Activated CD8-positive, alpha-beta T cell treated with anti-CD3 and anti-CD28 coated beads for 36 hours (primary cell): ENCODE measurements at regions not wholly inside any gene's neighbourhood (a gene's known extent, or its start where the extent isn't known, plus 50 kb on each side); places are given as distances from the start of the nearest gene placed in this dataset.

Experiments
- ATAC-seq: fragments of 200-7000 bp; cut with Tn5 transposase; one replicate; pipeline ENCODE4 v1.10.0; 2021; ENCODE audit warnings: mild to moderate bottlenecking, moderate library complexity
- CTCF ChIA-PET: fragments of 350-600 bp; sonication (Branson Sonifier 250); formaldehyde crosslinking; loops from one replicate; lab custom pipeline; 2021; ENCODE audit warnings: antibody characterized with exemption; lab: Charles Lee
- POLR2A ChIA-PET: fragments of 350-600 bp; sonication (Branson Sonifier 250); formaldehyde crosslinking; loops from one replicate; lab custom pipeline; 2021; ENCODE audit warnings: antibody characterized with exemption; lab: Charles Lee
- DNase-seq: peaks from one replicate; pipeline ENCODE4 v3.0.0-alpha.2; 2020
- H3K27ac Mint-ChIP-seq: one replicate; pipeline ENCODE4 v1.8.0; 2021; ENCODE audit warnings: mild to moderate bottlenecking, mixed read lengths
- H3K27me3 Mint-ChIP-seq: one replicate; pipeline ENCODE4 v1.8.0; 2021; ENCODE audit warnings: mixed read lengths
- H3K36me3 Mint-ChIP-seq: one replicate; pipeline ENCODE4 v1.8.0; 2021; ENCODE audit warnings: low read depth, mixed read lengths
- H3K4me1 Mint-ChIP-seq: one replicate; pipeline ENCODE4 v1.8.0; 2021; ENCODE audit warnings: low read depth, mixed read lengths
- H3K4me3 Mint-ChIP-seq: one replicate; pipeline ENCODE4 v1.8.0; 2021; ENCODE audit warnings: mild to moderate bottlenecking, moderate library complexity, mixed read lengths
- H3K9me3 Mint-ChIP-seq: one replicate; pipeline ENCODE4 v1.8.0; 2021; ENCODE audit warnings: mixed read lengths
- CTCF ChIP-seq: fragments of 200-600 bp; IDR thresholded peaks from one replicate; pipeline ENCODE4 v1.8.0; 2022; ENCODE audit warnings: antibody characterized with exemption, mild to moderate bottlenecking
- intact Hi-C: fragments of 100-400 bp; cut with micrococcal nuclease; formaldehyde crosslinking; loops from one replicate; pipeline ENCODE4 v1.10.0; 2022

- DNase-seq (no peak), ATAC-seq (no peak)
- POLR2A ChIA-PET: no interaction called here
- Mint-ChIP-seq H3K4me3 (no peak overlapping the region), H3K27me3 (no peaks in the 10 kb centered on the region), H3K27ac (no peak overlapping the region), H3K9me3 (peaks cover under 1% of the 10 kb centered on the region), H3K4me1 (no peaks in the 10 kb centered on the region), H3K36me3 (no peaks in the 10 kb centered on the region)
- intact Hi-C loops: no loop called here
- TF ChIP-seq CTCF: no peak
- CTCF ChIA-PET: no interaction called here
These were observed 262.5 kb downstream of the ELAVL2 start for GRCh38 chr9:23563517-23563916.

- DNase-seq (no peak), ATAC-seq (no peak)
- TF ChIP-seq CTCF: no peak
- H3K4me3 Mint-ChIP-seq: no peak overlapping the region
- H3K4me1 Mint-ChIP-seq: no peaks in the 10 kb centered on the region
- H3K36me3 Mint-ChIP-seq: no peaks in the 10 kb centered on the region
- no peaks in the 10 kb centered on the region for H3K27me3 Mint-ChIP-seq
- ChIA-PET CTCF (no interaction called here), POLR2A (no interaction called here)
- intact Hi-C loops: no loop called here
- no peak overlapping the region for H3K27ac Mint-ChIP-seq
- no peaks in the 10 kb centered on the region for H3K9me3 Mint-ChIP-seq
These were observed 258.4 kb downstream of the ELAVL2 start for GRCh38 chr9:23567516-23568165.

GRCh38 chr9:23571414-23572104, 254.5 kb downstream of the ELAVL2 start:
- ATAC-seq (no peak), DNase-seq (no peak)
- intact Hi-C loops: no loop called here
- H3K4me3 Mint-ChIP-seq: no peak overlapping the region
- no peak overlapping the region for H3K27ac Mint-ChIP-seq
- H3K36me3 Mint-ChIP-seq: no peaks in the 10 kb centered on the region
- H3K4me1 Mint-ChIP-seq: no peaks in the 10 kb centered on the region
- peaks cover 5% of the 10 kb centered on the region for H3K9me3 Mint-ChIP-seq
- H3K27me3 Mint-ChIP-seq: peaks cover under 1% of the 10 kb centered on the region
- ChIA-PET POLR2A (no interaction called here), CTCF (no interaction called here)
- no peak for TF ChIP-seq CTCF

GRCh38 chr9:23573800-23574199, 252.2 kb downstream of the ELAVL2 start:
- POLR2A ChIA-PET: no interaction called here
- CTCF ChIA-PET: no interaction called here
- DNase-seq (no peak), ATAC-seq (no peak)
- H3K4me3 Mint-ChIP-seq: no peak overlapping the region
- H3K27ac Mint-ChIP-seq: no peak overlapping the region
- intact Hi-C loops: no loop called here
- H3K4me1 Mint-ChIP-seq: no peaks in the 10 kb centered on the region
- peaks cover 2% of the 10 kb centered on the region for H3K27me3 Mint-ChIP-seq
- no peaks in the 10 kb centered on the region for H3K36me3 Mint-ChIP-seq
- TF ChIP-seq CTCF: no peak
- H3K9me3 Mint-ChIP-seq: peaks cover 6% of the 10 kb centered on the region

- intact Hi-C loops: no loop called here
- Mint-ChIP-seq H3K4me1 (no peaks in the 10 kb centered on the region), H3K4me3 (no peak overlapping the region), H3K27ac (no peak overlapping the region), H3K36me3 (no peaks in the 10 kb centered on the region), H3K27me3 (peaks cover 2% of the 10 kb centered on the region), H3K9me3 (peaks cover 6% of the 10 kb centered on the region)
- CTCF ChIA-PET: no interaction called here
- ATAC-seq (no peak), DNase-seq (no peak)
- POLR2A ChIA-PET: no interaction called here
- TF ChIP-seq CTCF: no peak
These were observed 248.4 kb downstream of the ELAVL2 start for GRCh38 chr9:23577611-23578010.
